GM12873 (cell line): ENCODE measurements at regions not wholly inside any gene's neighbourhood (a gene's known extent, or its start where the extent isn't known, plus 50 kb on each side); places are given as distances from the start of the nearest gene placed in this dataset.

ENCODE experiments used
- CTCF ChIP-seq: IDR thresholded peaks from 2 replicates; pipeline ENCODE4 v1.5.1; 2012; ENCODE audit warnings: low read depth, mild to moderate bottlenecking, moderate library complexity, low read length, control low read depth; ENCODE audit not compliant: insufficient read depth; ENCODE audit errors: missing control alignments

GRCh38 chr6:87918461-87918941 lies 129.1 kb upstream of the SPACA1 start:
- TF ChIP-seq CTCF: no peak

DNA sequence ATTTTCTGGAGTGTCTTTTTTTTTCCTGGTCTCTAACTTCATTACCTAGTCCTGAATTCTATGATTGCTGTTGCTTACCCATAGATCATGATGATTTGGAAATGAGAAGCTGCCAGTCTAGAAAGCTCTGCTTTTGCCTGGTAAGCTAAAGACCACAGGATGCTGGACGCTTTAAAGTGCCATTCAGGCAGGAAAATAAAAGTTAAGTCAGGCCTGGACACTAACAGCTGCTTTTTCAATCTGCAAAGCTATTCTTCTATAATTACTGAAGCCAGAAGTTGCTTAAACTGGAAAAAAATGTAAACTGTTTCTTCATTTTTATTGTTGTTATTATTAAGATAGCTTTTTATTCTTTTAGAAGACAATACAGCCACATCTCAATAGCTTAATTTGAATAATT lies 129.8 kb upstream of the SPACA1 start:
- TF ChIP-seq CTCF: no peak

GRCh38 chr6:87916446-87916845 lies 131.2 kb upstream of the SPACA1 start:
- no peak for TF ChIP-seq CTCF

- no peak for TF ChIP-seq CTCF
These were observed 132.8 kb upstream of the SPACA1 start for GRCh38 chr6:87914637-87915395.

DNA sequence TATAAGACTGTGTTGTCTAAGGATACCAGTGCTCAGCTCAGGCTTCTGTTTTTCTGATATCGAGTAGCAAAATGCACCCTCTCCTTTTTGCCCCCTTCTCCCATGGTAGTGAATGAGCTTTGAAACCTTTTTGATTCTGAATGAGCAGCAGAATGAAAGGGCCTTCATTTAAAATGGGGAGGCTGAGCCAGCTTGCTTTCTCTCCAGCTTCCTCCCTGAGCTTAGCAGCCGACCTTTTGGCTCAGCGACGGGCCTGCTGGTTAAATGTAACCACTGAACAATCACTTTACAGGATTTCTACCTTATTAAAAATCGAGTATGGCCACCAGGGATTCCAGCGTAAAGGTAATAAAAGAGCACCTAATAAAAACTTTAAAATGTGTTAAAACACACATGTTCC lies 133.7 kb upstream of the SPACA1 start:
- TF ChIP-seq CTCF: no peak

- no peak for TF ChIP-seq CTCF
These were observed 135.5 kb upstream of the SPACA1 start for GRCh38 chr6:87912102-87912501.

DNA sequence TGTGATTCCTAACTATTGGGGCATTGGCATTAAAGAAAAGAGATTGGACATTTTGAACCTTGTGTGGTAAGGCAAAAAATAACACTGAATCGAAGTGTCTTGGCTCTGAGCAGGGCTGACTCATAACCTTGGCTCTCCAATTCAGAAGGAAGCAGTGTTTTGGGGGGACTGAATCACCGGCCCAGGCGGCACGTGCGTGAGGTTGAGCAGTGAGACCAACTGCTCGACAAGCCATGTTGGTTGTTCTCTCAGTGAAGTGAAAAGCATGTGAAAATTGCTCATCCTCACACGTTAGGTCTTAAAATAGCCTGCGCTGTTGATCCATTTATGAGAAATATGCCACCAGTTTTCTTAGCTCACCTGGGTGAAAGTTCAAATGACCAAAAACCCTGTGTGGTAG lies 137.8 kb upstream of the SPACA1 start:
- no peak for TF ChIP-seq CTCF
